GM20000 (cell line): ENCODE measurements at regions not wholly inside any gene's neighbourhood (a gene's known extent, or its start where the extent isn't known, plus 50 kb on each side); places are given as distances from the start of the nearest gene placed in this dataset.

Experiments
- DNase-seq: peaks from one replicate; pipeline ENCODE4 v3.0.0; 2012; ENCODE audit warnings: low spot score
- CTCF ChIP-seq: IDR thresholded peaks from 2 replicates; pipeline ENCODE4 v1.5.1; 2012; ENCODE audit warnings: mild to moderate bottlenecking, control low read depth; ENCODE audit errors: extremely low read depth, missing control alignments

- no peak for TF ChIP-seq CTCF
- no peak for DNase-seq
Measured at GRCh38 chr12:16675438-16675837, 69.5 kb upstream of the LMO3 start.

GRCh38 chr12:16674885-16675284 lies 68.9 kb upstream of the LMO3 start:
- TF ChIP-seq CTCF = no peak
- DNase-seq = no peak

GRCh38 chr12:16670456-16671050 lies 64.6 kb upstream of the LMO3 start:
- DNase-seq = no peak
- no peak for TF ChIP-seq CTCF

GRCh38 chr12:16669756-16670155 lies 63.8 kb upstream of the LMO3 start:
- DNase-seq = no peak
- no peak for TF ChIP-seq CTCF

GRCh38 chr12:16668198-16668597 lies 62.2 kb upstream of the LMO3 start:
- no peak for TF ChIP-seq CTCF
- no peak for DNase-seq

- TF ChIP-seq CTCF = no peak
- no peak for DNase-seq
Measured at GRCh38 chr12:16658699-16659098, 52.7 kb upstream of the LMO3 start.
